Tongue (tissue), 2 donors: ENCODE measurements at regions not wholly inside any gene's neighbourhood (a gene's known extent, or its start where the extent isn't known, plus 50 kb on each side); places are given as distances from the start of the nearest gene placed in this dataset. TPM values are rescaled to one million over a fixed set of nuclear protein-coding genes. Genes with fewer than 3 reads are reported as not detected.
"Not testable (repeated sequence)": the region's sequence is repeated elsewhere in the genome, so short reads cannot be mapped to it uniquely, and the experiment has no call there.

ENCODE experiments used
- DNase-seq: peaks from one replicate; pipeline ENCODE4 v3.0.0-alpha.2; 2015
- small RNA-seq: library from RNA; depleted of rRNA; stranded (forward); fragments of <200 nt; gene quantifications from one replicate; pipeline ENCODE3, GENCODE V24; 2014; ENCODE audit warnings: low replicate concordance

DNA sequence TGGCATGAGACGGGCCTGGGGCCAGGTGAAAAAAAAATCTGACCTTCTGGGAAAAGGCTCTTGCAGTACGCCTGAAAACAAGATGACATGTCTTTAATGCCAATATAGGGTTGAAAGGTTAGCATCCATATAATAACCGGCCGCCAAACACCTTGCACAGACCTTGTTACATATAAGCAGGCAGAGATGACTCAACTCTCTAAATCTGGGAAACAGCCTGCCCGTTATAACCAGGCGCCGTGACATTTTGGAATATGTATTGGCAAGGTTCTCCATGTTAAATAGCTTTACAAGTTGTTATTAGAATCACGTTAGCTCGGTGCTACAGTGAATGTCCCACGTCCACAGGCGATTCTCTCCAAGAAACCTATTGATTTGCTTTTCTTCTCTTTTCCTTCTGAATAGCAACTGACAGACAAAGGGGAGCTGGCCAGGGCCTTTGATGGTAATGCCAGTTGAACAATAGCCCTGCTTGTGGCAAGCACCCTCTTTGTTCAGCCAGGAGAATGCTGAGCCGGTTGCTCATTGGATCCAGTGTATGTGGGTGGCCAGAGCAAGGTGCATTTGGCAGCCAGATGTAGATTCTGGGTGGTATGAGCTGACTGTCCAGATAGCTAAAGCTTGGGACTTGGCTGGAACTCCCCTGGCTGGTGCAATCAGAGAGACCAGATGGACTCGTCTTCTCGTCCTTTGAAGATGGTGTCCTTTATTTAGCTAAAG is 80.1 kb upstream of the AUTS2 start:
- DNase-seq, result peak; percentile 14

DNA sequence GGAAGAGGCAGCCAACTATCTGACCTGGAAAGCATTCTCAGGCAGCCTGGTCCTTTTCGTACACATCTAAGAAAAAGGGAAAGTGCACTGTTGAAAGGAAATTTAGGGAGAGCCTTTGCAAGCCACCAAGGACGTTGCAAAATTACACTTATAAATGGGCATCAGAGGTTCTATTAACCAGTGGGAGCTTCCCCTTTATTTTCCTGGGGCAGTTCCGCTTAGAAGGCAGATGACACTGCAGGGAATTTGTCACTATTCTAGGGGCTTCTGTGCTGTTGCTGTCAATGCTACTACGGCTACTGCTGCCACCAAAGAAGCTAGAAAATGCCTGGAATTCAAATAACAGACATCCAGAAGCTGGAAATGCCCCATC is 79.6 kb upstream of the AUTS2 start:
- no peak for DNase-seq

- DNase-seq, result no peak
Measured at GRCh38 chr7:69526570-69526969, 71.7 kb upstream of the AUTS2 start.

DNA sequence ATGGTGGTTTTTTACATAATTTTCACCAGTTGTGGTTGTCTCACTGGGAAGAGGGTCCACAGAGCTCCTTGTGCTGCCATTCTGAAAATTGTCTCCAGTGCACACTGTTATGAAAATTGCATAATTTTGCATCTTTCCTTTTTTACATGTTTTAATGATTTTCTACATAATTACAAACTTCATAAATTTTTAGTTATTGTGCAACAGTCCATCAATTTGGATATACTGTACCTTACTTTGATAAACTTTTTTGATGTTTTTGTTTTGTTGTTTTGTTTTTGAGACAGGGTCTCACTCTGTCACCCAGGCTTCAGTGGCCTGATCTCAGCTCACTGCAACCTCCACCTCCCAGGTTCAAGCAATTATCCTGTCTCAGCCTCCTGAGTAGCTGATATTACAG is 70.6 kb upstream of the AUTS2 start:
- DNase-seq, result no peak

GRCh38 chr7:69531050-69531449 is 67.2 kb upstream of the AUTS2 start:
- no peak for DNase-seq

DNA sequence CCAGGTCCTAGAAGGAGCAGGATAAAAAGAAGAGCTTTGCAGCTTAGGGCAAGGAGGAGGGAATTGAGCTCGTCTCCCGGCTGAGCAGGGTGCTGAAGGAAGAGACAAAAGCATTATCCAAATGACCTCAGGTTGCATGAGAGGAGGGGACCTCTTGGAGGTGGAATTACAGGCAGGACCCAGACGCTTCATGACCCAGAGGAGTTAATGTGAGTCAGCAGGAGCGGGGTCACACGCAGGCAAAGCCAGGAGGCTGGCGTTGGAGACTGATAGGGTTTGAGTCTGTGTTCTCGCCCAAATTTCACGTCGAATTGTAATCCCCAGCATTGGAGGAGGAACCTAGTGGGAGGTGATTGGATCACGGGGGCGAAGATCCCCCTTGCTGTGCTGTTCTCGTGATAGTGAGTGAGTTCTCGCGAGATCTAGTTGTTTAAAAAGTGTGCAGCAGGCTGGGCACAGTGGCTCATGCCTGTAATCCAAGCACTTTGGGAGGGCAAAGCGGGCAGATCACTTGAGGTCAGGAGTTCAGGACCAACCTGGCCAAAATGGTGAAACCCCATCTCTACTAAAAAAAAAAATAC is 63.7 kb upstream of the AUTS2 start:
- DNase-seq, result no peak

GRCh38 chr7:69537691-69538090 is 60.6 kb upstream of the AUTS2 start:
- no peak for DNase-seq

DNA sequence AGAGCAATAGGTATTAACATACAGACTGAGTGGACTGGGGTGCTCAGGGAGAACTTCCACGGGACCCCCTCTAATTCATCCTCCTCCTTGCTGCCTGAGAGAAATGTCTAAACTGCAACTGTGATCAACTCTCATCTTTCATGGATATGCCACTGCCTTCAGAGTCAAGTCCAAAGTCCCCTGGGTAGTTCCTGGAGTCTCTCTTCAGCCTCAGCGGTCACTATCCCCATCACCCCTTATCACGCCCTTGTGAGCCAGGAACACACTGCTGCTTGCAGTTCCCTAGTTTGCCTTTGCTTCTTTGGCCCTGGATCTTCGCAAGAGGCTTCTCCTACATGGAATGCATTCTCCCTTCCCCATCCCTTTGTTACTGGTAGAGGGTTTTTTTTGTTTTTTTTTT is 58.7 kb upstream of the AUTS2 start:
- DNase-seq, result no peak

- no peak for DNase-seq
Measured at GRCh38 chr7:69540287-69540686, 58.0 kb upstream of the AUTS2 start.

GRCh38 chr7:69541779-69542432 is 56.4 kb upstream of the AUTS2 start:
- not testable (repeated sequence) for DNase-seq

GRCh38 chr7:69545175-69545574 is 53.1 kb upstream of the AUTS2 start:
- DNase-seq, result no peak

Small RNAs in the stretch of these regions (small RNA-seq; reads per million reads assigned to genes)
- gene MTATP6P21 (not detected), gene RF00019 (not detected), gene RNA5SP231 (not detected), gene RNU6-229P (not detected), gene RNU6-832P (not detected)
